HEK293 (cell line): ENCODE measurements at regions not wholly inside any gene's neighbourhood (a gene's known extent, or its start where the extent isn't known, plus 50 kb on each side); places are given as distances from the start of the nearest gene placed in this dataset.

Experiments used
- CTCF ChIA-PET: fragments of 350-600 bp; formaldehyde crosslinking; extraction: SDS; loops from one replicate; lab custom pipeline; 2021; ENCODE audit warnings: antibody characterized with exemption; lab: Yijun Ruan, JAX
- POLR2A ChIA-PET: fragments of 300-600 bp; formaldehyde crosslinking; extraction: SDS; loops from one replicate; lab custom pipeline; 2020; ENCODE audit warnings: antibody characterized with exemption, inconsistent platforms; lab: Yijun Ruan, JAX
- H3K27ac ChIP-seq: fragments of 200-500 bp; sonication (Bioruptor generic); 2 replicates; pipeline ENCODE4 v1.5.1; 2014; ENCODE audit warnings: low read depth, low read length, control low read depth, inconsistent platforms; ENCODE audit errors: extremely low read depth
- H3K36me3 ChIP-seq, 2 experiments: fragments of 200-500 bp in 1 of 2; sonication (Bioruptor generic) in 1 of 2; 1 replicate in 1 of 2; 2 replicates in 1 of 2; pipeline ENCODE4 v1.5.1; 2014 to 2017; ENCODE audit warnings: inconsistent platforms in 2 of 2, low read length in 2 of 2; ENCODE audit not compliant: control insufficient read depth in 2 of 2, insufficient read depth in 1 of 2
- H3K4me1 ChIP-seq: fragments of 200-500 bp; sonication (Bioruptor generic); 2 replicates; pipeline ENCODE4 v1.5.1; 2014; ENCODE audit warnings: mild to moderate bottlenecking, low read length, inconsistent platforms; ENCODE audit not compliant: control insufficient read depth, insufficient read depth
- H3K4me3 ChIP-seq: 2 replicates; pipeline ENCODE4 v1.5.1; 2011; ENCODE audit warnings: low read depth, mild to moderate bottlenecking, control low read depth, low read length, moderate library complexity
- H3K9me3 ChIP-seq: fragments of 200-500 bp; sonication (Bioruptor generic); 2 replicates; pipeline ENCODE4 v1.5.1; 2014; ENCODE audit warnings: low read depth, low read length, inconsistent platforms; ENCODE audit not compliant: control insufficient read depth, insufficient read depth
- FEZF1 ChIP-seq: fragments of 450-650 bp; formaldehyde crosslinking; IDR thresholded peaks from 2 replicates; pipeline ENCODE4 v1.5.1; 2016; ENCODE audit warnings: missing biosample characterization, missing genetic modification characterization
- REPIN1 ChIP-seq: fragments of 450-650 bp; formaldehyde crosslinking; IDR thresholded peaks from 2 replicates; pipeline ENCODE4 v1.5.1; 2017; ENCODE audit warnings: missing biosample characterization, missing genetic modification characterization, low read depth
- ZBTB1 ChIP-seq: fragments of 450-650 bp; formaldehyde crosslinking; IDR thresholded peaks from 2 replicates; pipeline ENCODE4 v1.5.1; 2016; ENCODE audit warnings: missing biosample characterization, missing genetic modification characterization
- ZBTB48 ChIP-seq: fragments of 450-650 bp; formaldehyde crosslinking; IDR thresholded peaks from 2 replicates; pipeline ENCODE4 v1.5.1; 2016; ENCODE audit warnings: missing biosample characterization, missing genetic modification characterization
- ZFP41 ChIP-seq: fragments of 450-650 bp; formaldehyde crosslinking; IDR thresholded peaks from 2 replicates; pipeline ENCODE4 v1.5.1; 2016; ENCODE audit warnings: missing biosample characterization, missing genetic modification characterization, borderline replicate concordance
- ZIC2 ChIP-seq: fragments of 450-650 bp; formaldehyde crosslinking; IDR thresholded peaks from 2 replicates; pipeline ENCODE4 v1.5.1; 2016; ENCODE audit warnings: missing biosample characterization, missing genetic modification characterization
- ZNF148 ChIP-seq: fragments of 450-650 bp; formaldehyde crosslinking; IDR thresholded peaks from 2 replicates; pipeline ENCODE4 v1.5.0; 2017; ENCODE audit warnings: missing biosample characterization, missing genetic modification characterization, borderline replicate concordance
- ZNF23 ChIP-seq: fragments of 450-650 bp; formaldehyde crosslinking; IDR thresholded peaks from 2 replicates; pipeline ENCODE4 v1.5.1; 2016; ENCODE audit warnings: missing biosample characterization, missing genetic modification characterization, borderline replicate concordance
- ZNF274 ChIP-seq, 2 experiments: fragments of 200-500 bp in 1 of 2; fragments of 450-650 bp in 1 of 2; sonication (Bioruptor generic) in 1 of 2; formaldehyde crosslinking in 1 of 2; IDR thresholded peaks; 2 replicates each; pipeline versions ENCODE4 v1.5.1 to v1.6.1; 2014 to 2016; ENCODE audit warnings: borderline replicate concordance in 1 of 2, inconsistent platforms in 1 of 2, low read length in 1 of 2, missing biosample characterization in 1 of 2, missing genetic modification characterization in 1 of 2
- ZNF341 ChIP-seq: fragments of 450-650 bp; formaldehyde crosslinking; IDR thresholded peaks from 2 replicates; pipeline ENCODE4; 2016; ENCODE audit warnings: low read depth, missing biosample characterization, missing genetic modification characterization
- ZNF529 ChIP-seq: fragments of 450-650 bp; formaldehyde crosslinking; IDR thresholded peaks from 2 replicates; pipeline ENCODE4 v1.5.1; 2017; ENCODE audit warnings: missing genetic modification characterization, missing biosample characterization; ENCODE audit not compliant: insufficient replicate concordance
- ZNF664 ChIP-seq: fragments of 450-650 bp; formaldehyde crosslinking; IDR thresholded peaks from 2 replicates; pipeline ENCODE4 v1.5.1; 2016; ENCODE audit warnings: missing biosample characterization, missing genetic modification characterization
- ZNF670 ChIP-seq: fragments of 450-650 bp; formaldehyde crosslinking; IDR thresholded peaks from 2 replicates; pipeline ENCODE4 v1.5.1; 2016; ENCODE audit warnings: missing biosample characterization, missing genetic modification characterization, low read depth
- ZNF830 ChIP-seq: fragments of 450-650 bp; IDR thresholded peaks from 2 replicates; pipeline ENCODE4 v1.5.0; 2018; ENCODE audit warnings: missing biosample characterization, missing genetic modification characterization, low read depth, mild to moderate bottlenecking, moderate library complexity
- TF ChIP-seq, protein P1 (sequence below): sonication (generic); formaldehyde crosslinking; IDR thresholded peaks from 2 replicates; pipeline ENCODE4 v1.8.1; 2022; ENCODE audit warnings: mild to moderate bottlenecking, moderate library complexity, missing genetic modification reagents
- TF ChIP-seq, protein P2 (sequence below): fragments of 450-650 bp; formaldehyde crosslinking; IDR thresholded peaks from 2 replicates; pipeline ENCODE4 v1.5.1; 2016; ENCODE audit warnings: missing biosample characterization, missing genetic modification characterization
- TF ChIP-seq, protein P3 (sequence below): fragments of 450-650 bp; formaldehyde crosslinking; IDR thresholded peaks from 2 replicates; pipeline ENCODE4 v1.5.1; 2016; ENCODE audit warnings: missing biosample characterization, missing genetic modification characterization

- H3K36me3 ChIP-seq: no peaks in the 10 kb centered on the region
- H3K9me3 ChIP-seq: no peaks in the 10 kb centered on the region
- H3K4me1 ChIP-seq: no peaks in the 10 kb centered on the region
- TF ChIP-seq, protein P1, sequence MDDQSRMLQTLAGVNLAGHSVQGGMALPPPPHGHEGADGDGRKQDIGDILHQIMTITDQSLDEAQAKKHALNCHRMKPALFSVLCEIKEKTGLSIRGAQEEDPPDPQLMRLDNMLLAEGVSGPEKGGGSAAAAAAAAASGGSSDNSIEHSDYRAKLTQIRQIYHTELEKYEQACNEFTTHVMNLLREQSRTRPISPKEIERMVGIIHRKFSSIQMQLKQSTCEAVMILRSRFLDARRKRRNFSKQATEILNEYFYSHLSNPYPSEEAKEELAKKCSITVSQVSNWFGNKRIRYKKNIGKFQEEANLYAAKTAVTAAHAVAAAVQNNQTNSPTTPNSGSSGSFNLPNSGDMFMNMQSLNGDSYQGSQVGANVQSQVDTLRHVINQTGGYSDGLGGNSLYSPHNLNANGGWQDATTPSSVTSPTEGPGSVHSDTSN (CRISPR knock-in tag): no peak
- TF ChIP-seq, protein P2, sequence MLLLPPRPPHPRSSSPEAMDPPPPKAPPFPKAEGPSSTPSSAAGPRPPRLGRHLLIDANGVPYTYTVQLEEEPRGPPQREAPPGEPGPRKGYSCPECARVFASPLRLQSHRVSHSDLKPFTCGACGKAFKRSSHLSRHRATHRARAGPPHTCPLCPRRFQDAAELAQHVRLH (tag by site-specific recombination): no peak
- TF ChIP-seq ZNF341 (no peak), ZBTB1 (no peak), ZNF670 (tag by site-specific recombination) (no peak), ZIC2 (tag by site-specific recombination) (no peak), ZBTB48 (tag by site-specific recombination) (no peak), FEZF1 (tag by site-specific recombination) (no peak), ZNF148 (tag by site-specific recombination) (no peak), REPIN1 (tag by site-specific recombination) (no peak), ZNF274 (IDR thresholded peaks at IDR 0.05; ENCODE audit: low read length) (no peak), ZNF274 (tag by site-specific recombination; IDR thresholded peaks at IDR 0.05; ENCODE audit: borderline replicate concordance) (no peak), ZNF529 (tag by site-specific recombination) (no peak), ZNF830 (tag by site-specific recombination) (no peak), ZNF23 (tag by site-specific recombination) (no peak), ZNF664 (tag by site-specific recombination) (no peak), ZFP41 (tag by site-specific recombination) (no peak)
- TF ChIP-seq, protein P3, sequence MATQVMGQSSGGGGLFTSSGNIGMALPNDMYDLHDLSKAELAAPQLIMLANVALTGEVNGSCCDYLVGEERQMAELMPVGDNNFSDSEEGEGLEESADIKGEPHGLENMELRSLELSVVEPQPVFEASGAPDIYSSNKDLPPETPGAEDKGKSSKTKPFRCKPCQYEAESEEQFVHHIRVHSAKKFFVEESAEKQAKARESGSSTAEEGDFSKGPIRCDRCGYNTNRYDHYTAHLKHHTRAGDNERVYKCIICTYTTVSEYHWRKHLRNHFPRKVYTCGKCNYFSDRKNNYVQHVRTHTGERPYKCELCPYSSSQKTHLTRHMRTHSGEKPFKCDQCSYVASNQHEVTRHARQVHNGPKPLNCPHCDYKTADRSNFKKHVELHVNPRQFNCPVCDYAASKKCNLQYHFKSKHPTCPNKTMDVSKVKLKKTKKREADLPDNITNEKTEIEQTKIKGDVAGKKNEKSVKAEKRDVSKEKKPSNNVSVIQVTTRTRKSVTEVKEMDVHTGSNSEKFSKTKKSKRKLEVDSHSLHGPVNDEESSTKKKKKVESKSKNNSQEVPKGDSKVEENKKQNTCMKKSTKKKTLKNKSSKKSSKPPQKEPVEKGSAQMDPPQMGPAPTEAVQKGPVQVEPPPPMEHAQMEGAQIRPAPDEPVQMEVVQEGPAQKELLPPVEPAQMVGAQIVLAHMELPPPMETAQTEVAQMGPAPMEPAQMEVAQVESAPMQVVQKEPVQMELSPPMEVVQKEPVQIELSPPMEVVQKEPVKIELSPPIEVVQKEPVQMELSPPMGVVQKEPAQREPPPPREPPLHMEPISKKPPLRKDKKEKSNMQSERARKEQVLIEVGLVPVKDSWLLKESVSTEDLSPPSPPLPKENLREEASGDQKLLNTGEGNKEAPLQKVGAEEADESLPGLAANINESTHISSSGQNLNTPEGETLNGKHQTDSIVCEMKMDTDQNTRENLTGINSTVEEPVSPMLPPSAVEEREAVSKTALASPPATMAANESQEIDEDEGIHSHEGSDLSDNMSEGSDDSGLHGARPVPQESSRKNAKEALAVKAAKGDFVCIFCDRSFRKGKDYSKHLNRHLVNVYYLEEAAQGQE (tag by site-specific recombination): no peak
- H3K4me3 ChIP-seq: no peak overlapping the region
- no peak overlapping the region for H3K27ac ChIP-seq
- ChIA-PET CTCF (interaction anchor here (0.5 to 0.8 kb wide), 2 partner anchors 12 to 36 kb away, joined by 3 to 4 read pairs; no protein-coding TSS in a partner anchor), POLR2A (no interaction called here)
Measured at GRCh38 chr3:103440539-103441203, 1005.9 kb downstream of the ZPLD1 start.
